Keratinocyte (primary cell): ENCODE measurements at regions not wholly inside any gene's neighbourhood (a gene's known extent, or its start where the extent isn't known, plus 50 kb on each side); places are given as distances from the start of the nearest gene placed in this dataset.

Experiments used
- EZH2 ChIP-seq: IDR thresholded peaks from one replicate; pipeline ENCODE4 v1.6.1; 2012; ENCODE audit warnings: inconsistent platforms, mild to moderate bottlenecking, low read length, moderate library complexity
- TF ChIP-seq, protein P1 (sequence below), 3 experiments: IDR thresholded peaks in 1 of 3; conservative IDR thresholded peaks in 1 of 3; optimal IDR thresholded peaks in 1 of 3; 2 replicates in 2 of 3; 3 replicates in 1 of 3; pipeline versions ENCODE3 to v1.5.1; 2011; ENCODE audit warnings: low read length in 3 of 3, mild to moderate bottlenecking in 3 of 3, moderate library complexity in 2 of 3, control low read depth in 1 of 3, inconsistent platforms in 1 of 3; ENCODE audit not compliant: insufficient read depth in 2 of 3; ENCODE audit errors: extremely low read depth in 1 of 3

DNA sequence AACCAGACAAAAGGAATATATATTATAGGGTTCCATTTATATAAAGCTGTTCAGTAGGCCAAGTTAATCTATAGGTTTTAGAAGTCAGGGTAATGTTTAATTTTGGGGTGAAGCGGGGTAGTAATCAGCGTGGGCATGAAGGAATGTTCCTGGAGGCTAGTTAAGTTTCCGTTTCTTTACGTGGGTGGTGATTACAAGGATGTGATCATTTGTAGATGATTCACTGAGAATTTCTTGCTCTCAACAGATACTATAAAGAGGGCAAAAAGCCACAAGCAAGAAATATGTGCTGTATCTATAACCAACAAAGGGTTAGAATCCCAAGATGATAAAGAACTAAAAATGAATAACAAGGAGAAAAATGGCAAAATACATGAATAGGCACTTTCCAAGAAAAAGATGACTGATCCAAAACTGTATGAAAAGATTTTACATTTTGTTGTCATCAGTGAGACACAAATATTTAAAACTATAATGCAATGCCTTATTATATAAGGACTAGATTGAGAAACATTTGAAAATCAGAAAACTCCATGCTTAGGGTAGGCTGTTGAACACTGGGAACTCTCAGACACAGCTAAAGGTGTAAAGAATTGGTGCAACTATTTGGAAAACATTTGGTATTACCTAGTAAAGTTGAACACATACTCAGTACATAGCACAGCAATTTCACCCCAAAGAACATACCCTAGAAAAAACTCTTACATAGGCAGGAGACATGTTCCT, 224.3 kb upstream of the S1PR3 start:
- TF ChIP-seq, protein P1, sequence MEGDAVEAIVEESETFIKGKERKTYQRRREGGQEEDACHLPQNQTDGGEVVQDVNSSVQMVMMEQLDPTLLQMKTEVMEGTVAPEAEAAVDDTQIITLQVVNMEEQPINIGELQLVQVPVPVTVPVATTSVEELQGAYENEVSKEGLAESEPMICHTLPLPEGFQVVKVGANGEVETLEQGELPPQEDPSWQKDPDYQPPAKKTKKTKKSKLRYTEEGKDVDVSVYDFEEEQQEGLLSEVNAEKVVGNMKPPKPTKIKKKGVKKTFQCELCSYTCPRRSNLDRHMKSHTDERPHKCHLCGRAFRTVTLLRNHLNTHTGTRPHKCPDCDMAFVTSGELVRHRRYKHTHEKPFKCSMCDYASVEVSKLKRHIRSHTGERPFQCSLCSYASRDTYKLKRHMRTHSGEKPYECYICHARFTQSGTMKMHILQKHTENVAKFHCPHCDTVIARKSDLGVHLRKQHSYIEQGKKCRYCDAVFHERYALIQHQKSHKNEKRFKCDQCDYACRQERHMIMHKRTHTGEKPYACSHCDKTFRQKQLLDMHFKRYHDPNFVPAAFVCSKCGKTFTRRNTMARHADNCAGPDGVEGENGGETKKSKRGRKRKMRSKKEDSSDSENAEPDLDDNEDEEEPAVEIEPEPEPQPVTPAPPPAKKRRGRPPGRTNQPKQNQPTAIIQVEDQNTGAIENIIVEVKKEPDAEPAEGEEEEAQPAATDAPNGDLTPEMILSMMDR (optimal IDR thresholded peaks at IDR 0.05 in 1 of 3, IDR thresholded peaks at IDR 0.05 in 1 of 3, conservative IDR thresholded peaks at IDR 0.05 in 1 of 3; ENCODE audit: extremely low read depth in 1 of 3, insufficient read depth in 2 of 3, low read length in 3 of 3), result no peak
- TF ChIP-seq EZH2, result no peak
